Trophoblast cell (in vitro differentiated cells and primary cell): ENCODE measurements at regions not wholly inside any gene's neighbourhood (a gene's known extent, or its start where the extent isn't known, plus 50 kb on each side); places are given as distances from the start of the nearest gene placed in this dataset.

Source experiments
- DNase-seq, 2 donors: peaks; one replicate each; pipeline ENCODE4 v3.0.0-alpha.2; 2016
- H2AFZ ChIP-seq: 2 replicates; pipeline ENCODE4 v1.6.1; 2013; ENCODE audit warnings: low read length, moderate library complexity, mild to moderate bottlenecking; ENCODE audit not compliant: insufficient read depth, poor library complexity
- H2AK5ac ChIP-seq: 2 replicates; pipeline ENCODE4 v1.6.1; 2013; ENCODE audit warnings: mild to moderate bottlenecking, low read length
- H2BK120ac ChIP-seq: 2 replicates; pipeline ENCODE4 v1.6.1; 2013; ENCODE audit warnings: low read length, mild to moderate bottlenecking, moderate library complexity; ENCODE audit not compliant: insufficient read depth, poor library complexity
- H2BK12ac ChIP-seq: 2 replicates; pipeline ENCODE4 v1.6.1; 2013; ENCODE audit warnings: mild to moderate bottlenecking, low read length, moderate library complexity
- H2BK5ac ChIP-seq: 2 replicates; pipeline ENCODE4 v1.6.1; 2013; ENCODE audit warnings: low read length, low read depth, moderate library complexity, mild to moderate bottlenecking; ENCODE audit not compliant: poor library complexity
- H3K14ac ChIP-seq: 2 replicates; pipeline ENCODE4 v1.6.1; 2013; ENCODE audit warnings: mild to moderate bottlenecking, low read length
- H3K18ac ChIP-seq: 2 replicates; pipeline ENCODE4 v1.6.1; 2013; ENCODE audit warnings: mild to moderate bottlenecking, low read length
- H3K23ac ChIP-seq: 2 replicates; pipeline ENCODE4 v1.6.1; 2013; ENCODE audit warnings: low read length
- H3K27ac ChIP-seq: 2 replicates; pipeline ENCODE4 v1.5.1; 2013; ENCODE audit warnings: low read depth, mild to moderate bottlenecking, inconsistent platforms, low read length, moderate library complexity
- H3K27me3 ChIP-seq: 2 replicates; pipeline ENCODE4 v1.6.1; 2013; ENCODE audit warnings: inconsistent platforms, mild to moderate bottlenecking, low read length, moderate library complexity; ENCODE audit not compliant: insufficient read depth
- H3K36me3 ChIP-seq, 2 experiments: 1 replicate in 1 of 2; 2 replicates in 1 of 2; pipeline ENCODE4 v1.6.1; 2013; ENCODE audit warnings: low read length in 2 of 2, mild to moderate bottlenecking in 2 of 2, moderate library complexity in 1 of 2; ENCODE audit not compliant: insufficient read depth in 2 of 2, control insufficient read depth in 1 of 2
- H3K4ac ChIP-seq: 2 replicates; pipeline ENCODE4 v1.6.1; 2013; ENCODE audit warnings: low read depth, mild to moderate bottlenecking, low read length, moderate library complexity
- H3K4me1 ChIP-seq, 2 experiments: 1 replicate in 1 of 2; 2 replicates in 1 of 2; pipeline ENCODE4 v1.6.1; 2013; ENCODE audit warnings: low read length in 2 of 2, mild to moderate bottlenecking in 2 of 2, moderate library complexity in 1 of 2; ENCODE audit not compliant: insufficient read depth in 2 of 2, control insufficient read depth in 1 of 2
- H3K4me2 ChIP-seq: 2 replicates; pipeline ENCODE4 v1.6.1; 2013; ENCODE audit warnings: inconsistent platforms, mild to moderate bottlenecking, low read length, moderate library complexity
- H3K4me3 ChIP-seq: 2 replicates; pipeline ENCODE4 v1.5.1; 2013; ENCODE audit warnings: mild to moderate bottlenecking, low read depth, low read length, inconsistent platforms
- H3K79me1 ChIP-seq: one replicate; pipeline ENCODE4 v1.6.1; 2013; ENCODE audit warnings: low read length
- H3K79me2 ChIP-seq: 2 replicates; pipeline ENCODE4 v1.6.1; 2013; ENCODE audit warnings: low read length, mild to moderate bottlenecking; ENCODE audit not compliant: control insufficient read depth, insufficient read depth, poor library complexity
- H3K9ac ChIP-seq: 2 replicates; pipeline ENCODE4 v1.6.1; 2013; ENCODE audit warnings: mild to moderate bottlenecking, low read length
- H3K9me3 ChIP-seq: 2 replicates; pipeline ENCODE4 v1.6.1; 2013; ENCODE audit warnings: low read depth, mild to moderate bottlenecking, control low read depth, inconsistent platforms, low read length; ENCODE audit not compliant: insufficient read depth
- H4K12ac ChIP-seq: 2 replicates; pipeline ENCODE4 v1.6.1; 2013; ENCODE audit warnings: low read depth, mild to moderate bottlenecking, low read length, moderate library complexity
- H4K8ac ChIP-seq: 2 replicates; pipeline ENCODE4 v1.6.1; 2013; ENCODE audit warnings: low read depth, mild to moderate bottlenecking, low read length, moderate library complexity
- H4K91ac ChIP-seq: one replicate; pipeline ENCODE4 v1.6.1; 2013; ENCODE audit warnings: low read depth, mild to moderate bottlenecking, low read length, moderate library complexity
- WGBS: extraction: QIAGEN DNeasy Blood & Tissue Kit; methylation state at CpG from one replicate; pipeline ENCODE4 v1.1.7; 2013; ENCODE audit warnings: missing lambda C conversion rate; ENCODE audit not compliant: insufficient read length, insufficient coverage; ENCODE audit errors: extremely low coverage; 5-methylcytosine and 5-hydroxymethylcytosine counted together

- Histone ChIP-seq H3K36me3 (no peaks in the 10 kb centered on the region), H2BK5ac (no peak overlapping the region), H4K91ac (no peak overlapping the region), H3K9me3 (no peaks in the 10 kb centered on the region), H4K8ac (no peak overlapping the region), H3K4me3 (no peak overlapping the region), H3K23ac (no peak overlapping the region), H3K4ac (no peak overlapping the region), H2BK12ac (no peak overlapping the region), H4K12ac (no peak overlapping the region), H3K14ac (no peak overlapping the region), H3K27ac (no peak overlapping the region), H3K18ac (no peak overlapping the region), H2BK120ac (no peak overlapping the region), H3K27me3 (no peaks in the 10 kb centered on the region), H3K9ac (no peak overlapping the region), H3K4me1 (no peaks in the 10 kb centered on the region), H3K4me2 (no peak overlapping the region), H2AK5ac (no peak overlapping the region), H3K79me2 (no peaks in the 10 kb centered on the region), H2AFZ (no peak overlapping the region), H3K79me1 (no peaks in the 10 kb centered on the region)
- no CpG with 5 or more reads among the region's 1 CpG for WGBS
- DNase-seq = no peak
These were observed 162.9 kb upstream of the CMC1 start for GRCh38 chr3:28078536-28078935.

- Histone ChIP-seq H2AK5ac (no peak overlapping the region), H2BK12ac (no peak overlapping the region), H3K79me2 (no peaks in the 10 kb centered on the region), H3K9ac (no peak overlapping the region), H3K36me3 (no peaks in the 10 kb centered on the region), H3K14ac (no peak overlapping the region), H3K27ac (no peak overlapping the region), H4K12ac (no peak overlapping the region), H3K4me1 (no peaks in the 10 kb centered on the region), H3K4me2 (no peak overlapping the region), H3K4me3 (no peak overlapping the region), H3K79me1 (no peaks in the 10 kb centered on the region), H2AFZ (no peak overlapping the region), H4K91ac (no peak overlapping the region), H2BK5ac (no peak overlapping the region), H4K8ac (no peak overlapping the region), H3K4ac (no peak overlapping the region), H3K9me3 (no peaks in the 10 kb centered on the region), H2BK120ac (no peak overlapping the region), H3K23ac (no peak overlapping the region), H3K27me3 (no peaks in the 10 kb centered on the region), H3K18ac (no peak overlapping the region)
- no peak for DNase-seq
- no CpG with 5 or more reads among the region's 1 CpG for WGBS
These were observed 160.7 kb upstream of the CMC1 start for GRCh38 chr3:28080716-28081115.

- Histone ChIP-seq H2AFZ (no peak overlapping the region), H3K36me3 (no peaks in the 10 kb centered on the region), H3K79me1 (no peaks in the 10 kb centered on the region)
These were observed 159.9 kb upstream of the CMC1 start for GRCh38 chr3:28081533-28081947.

GRCh38 chr3:28087591-28087990 lies 153.8 kb upstream of the CMC1 start:
- Histone ChIP-seq H2AFZ (no peak overlapping the region), H3K4ac (no peak overlapping the region), H3K4me2 (no peak overlapping the region), H2BK5ac (no peak overlapping the region), H4K91ac (no peak overlapping the region), H3K27ac (no peak overlapping the region), H3K18ac (no peak overlapping the region), H2AK5ac (no peak overlapping the region), H3K36me3 (no peaks in the 10 kb centered on the region), H3K79me2 (no peaks in the 10 kb centered on the region), H3K14ac (no peak overlapping the region), H3K27me3 (no peaks in the 10 kb centered on the region), H4K12ac (no peak overlapping the region), H3K9ac (no peak overlapping the region), H3K4me1 (no peaks in the 10 kb centered on the region), H4K8ac (no peak overlapping the region), H2BK120ac (no peak overlapping the region), H3K23ac (no peak overlapping the region), H3K4me3 (no peak overlapping the region), H3K79me1 (no peaks in the 10 kb centered on the region), H2BK12ac (no peak overlapping the region), H3K9me3 (no peaks in the 10 kb centered on the region)
- DNase-seq = no peak
- WGBS = no CpG with 5 or more reads among the region's 2 CpGs

More at GRCh38 chr3:28081533-28081947, 159.9 kb upstream of the CMC1 start:
- Histone ChIP-seq H4K12ac (no peak overlapping the region), H3K23ac (no peak overlapping the region), H4K8ac (no peak overlapping the region), H2BK5ac (no peak overlapping the region), H3K9ac (no peak overlapping the region), H2BK12ac (no peak overlapping the region), H2BK120ac (no peak overlapping the region), H3K4me1 (no peaks in the 10 kb centered on the region), H4K91ac (no peak overlapping the region), H2AK5ac (no peak overlapping the region), H3K4me2 (no peak overlapping the region), H3K27me3 (no peaks in the 10 kb centered on the region), H3K27ac (no peak overlapping the region), H3K4ac (no peak overlapping the region), H3K18ac (no peak overlapping the region), H3K4me3 (no peak overlapping the region), H3K14ac (no peak overlapping the region), H3K79me2 (no peaks in the 10 kb centered on the region), H3K9me3 (no peaks in the 10 kb centered on the region)
- DNase-seq = no peak
- no CpG with 5 or more reads among the region's 2 CpGs for WGBS
